Brain microvascular endothelial cell (primary cell): ENCODE measurements at regions not wholly inside any gene's neighbourhood (a gene's known extent, or its start where the extent isn't known, plus 50 kb on each side); places are given as distances from the start of the nearest gene placed in this dataset.

Source experiments
- DNase-seq: peaks from one replicate; pipeline ENCODE4 v3.0.0-alpha.2; 2020
- H3K27ac ChIP-seq: fragments of 250-450 bp; sonication (Bioruptor Pico); 2 replicates; pipeline ENCODE4 v1.5.1; 2020; ENCODE audit warnings: mild to moderate bottlenecking, moderate library complexity
- H3K27me3 ChIP-seq: fragments of 250-450 bp; sonication (Bioruptor Pico); replicated peaks from 2 replicates; pipeline ENCODE4 v1.5.1; 2020; ENCODE audit warnings: mild to moderate bottlenecking
- H3K36me3 ChIP-seq: fragments of 250-450 bp; sonication (Bioruptor Pico); replicated peaks from 2 replicates; pipeline ENCODE4 v1.5.1; 2020; ENCODE audit warnings: mild to moderate bottlenecking
- H3K4me3 ChIP-seq: 2 replicates; pipeline ENCODE4 v1.5.1; 2011; ENCODE audit warnings: low read depth, mild to moderate bottlenecking, control low read depth, low read length, moderate library complexity
- in situ Hi-C: cut with HindIII; loops from 2 replicates; pipeline ENCODE4 v1.10.0; 2017; ENCODE audit warnings: low sequenced_read_pairs, low pct_ligation_motif_present
- TF ChIP-seq, protein P1 (sequence below): IDR thresholded peaks from 2 replicates; pipeline ENCODE4 v1.5.1; 2011; ENCODE audit warnings: low read depth, mild to moderate bottlenecking, moderate library complexity, low read length, control low read depth, inconsistent platforms; ENCODE audit errors: missing control alignments

DNA sequence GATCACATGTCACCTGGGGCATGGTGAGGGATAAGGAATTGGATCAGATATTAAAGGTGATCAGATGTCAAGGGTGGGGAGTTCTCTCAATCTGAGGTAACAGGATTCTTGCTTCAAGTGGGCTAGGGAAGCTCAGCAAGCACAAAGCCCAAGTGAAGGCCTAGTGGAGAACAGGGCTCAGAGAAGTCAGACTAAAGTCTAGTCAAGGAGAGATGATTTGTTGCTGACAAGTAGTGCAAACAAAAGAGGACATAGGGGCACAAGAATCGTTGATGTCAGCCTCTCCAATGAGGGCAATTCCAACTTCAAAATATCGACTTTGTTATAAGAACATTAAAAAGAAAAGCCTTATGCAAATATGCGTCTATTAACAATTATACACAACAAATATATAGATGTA, 852.8 kb upstream of the CELF2 start:
- no peaks in the 10 kb centered on the region for H3K36me3 ChIP-seq
- H3K4me3 ChIP-seq = no peak overlapping the region
- TF ChIP-seq, protein P1, sequence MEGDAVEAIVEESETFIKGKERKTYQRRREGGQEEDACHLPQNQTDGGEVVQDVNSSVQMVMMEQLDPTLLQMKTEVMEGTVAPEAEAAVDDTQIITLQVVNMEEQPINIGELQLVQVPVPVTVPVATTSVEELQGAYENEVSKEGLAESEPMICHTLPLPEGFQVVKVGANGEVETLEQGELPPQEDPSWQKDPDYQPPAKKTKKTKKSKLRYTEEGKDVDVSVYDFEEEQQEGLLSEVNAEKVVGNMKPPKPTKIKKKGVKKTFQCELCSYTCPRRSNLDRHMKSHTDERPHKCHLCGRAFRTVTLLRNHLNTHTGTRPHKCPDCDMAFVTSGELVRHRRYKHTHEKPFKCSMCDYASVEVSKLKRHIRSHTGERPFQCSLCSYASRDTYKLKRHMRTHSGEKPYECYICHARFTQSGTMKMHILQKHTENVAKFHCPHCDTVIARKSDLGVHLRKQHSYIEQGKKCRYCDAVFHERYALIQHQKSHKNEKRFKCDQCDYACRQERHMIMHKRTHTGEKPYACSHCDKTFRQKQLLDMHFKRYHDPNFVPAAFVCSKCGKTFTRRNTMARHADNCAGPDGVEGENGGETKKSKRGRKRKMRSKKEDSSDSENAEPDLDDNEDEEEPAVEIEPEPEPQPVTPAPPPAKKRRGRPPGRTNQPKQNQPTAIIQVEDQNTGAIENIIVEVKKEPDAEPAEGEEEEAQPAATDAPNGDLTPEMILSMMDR = no peak
- in situ Hi-C loops = no loop called here
- no peak for DNase-seq
- H3K27me3 ChIP-seq = no peaks in the 10 kb centered on the region
- no peak overlapping the region for H3K27ac ChIP-seq

DNA sequence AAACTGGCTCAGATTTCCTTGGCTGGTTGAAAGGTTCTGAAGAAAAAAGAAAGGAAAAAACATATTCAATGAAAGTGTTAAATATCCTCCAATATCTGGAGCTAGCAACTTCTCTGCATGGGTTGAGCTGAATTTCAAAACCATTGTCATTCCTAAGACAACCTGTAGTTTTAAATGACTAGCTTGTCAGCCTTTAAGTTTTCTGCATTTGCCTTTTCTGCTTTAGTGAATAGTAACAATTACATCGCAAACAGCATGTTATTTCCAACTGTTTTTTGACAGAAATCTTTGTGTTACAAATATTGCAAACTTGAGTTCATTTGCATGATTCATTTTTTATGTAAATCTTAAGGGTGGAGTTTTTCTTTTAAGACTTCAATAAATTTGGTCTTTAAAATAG, 852.3 kb upstream of the CELF2 start:
- H3K36me3 ChIP-seq = no peaks in the 10 kb centered on the region
- in situ Hi-C loops = no loop called here

DNA sequence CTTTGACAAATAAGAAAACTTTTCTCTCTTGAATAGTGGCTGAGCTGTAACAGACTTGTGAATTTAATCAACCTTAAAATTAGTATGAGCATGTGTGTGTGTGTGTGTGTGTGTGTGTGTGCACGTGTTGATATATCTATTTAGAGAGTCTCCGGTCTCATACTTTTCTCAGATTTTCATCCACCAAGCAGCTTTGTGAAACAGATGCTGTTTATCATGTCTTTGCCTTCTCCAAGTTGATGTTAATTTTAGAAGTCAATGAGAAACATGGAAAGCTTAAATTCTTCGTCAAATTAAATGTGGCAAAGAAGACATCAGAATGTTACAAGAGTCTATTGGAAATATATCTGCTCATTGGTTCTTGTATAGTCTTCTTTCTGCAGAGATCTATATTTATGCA, 839.2 kb upstream of the CELF2 start:
- H3K27me3 ChIP-seq = no peaks in the 10 kb centered on the region
- no peak for DNase-seq
- in situ Hi-C loops = no loop called here
- no peak overlapping the region for H3K27ac ChIP-seq
- TF ChIP-seq, protein P1 = no peak
- H3K36me3 ChIP-seq = no peaks in the 10 kb centered on the region
- H3K4me3 ChIP-seq = no peak overlapping the region

More for the DNA sequence above, 852.3 kb upstream of the CELF2 start:
- DNase-seq = no peak
- Histone ChIP-seq H3K27ac (no peak overlapping the region), H3K4me3 (no peak overlapping the region), H3K27me3 (no peaks in the 10 kb centered on the region)
- TF ChIP-seq, protein P1 = no peak

DNA sequence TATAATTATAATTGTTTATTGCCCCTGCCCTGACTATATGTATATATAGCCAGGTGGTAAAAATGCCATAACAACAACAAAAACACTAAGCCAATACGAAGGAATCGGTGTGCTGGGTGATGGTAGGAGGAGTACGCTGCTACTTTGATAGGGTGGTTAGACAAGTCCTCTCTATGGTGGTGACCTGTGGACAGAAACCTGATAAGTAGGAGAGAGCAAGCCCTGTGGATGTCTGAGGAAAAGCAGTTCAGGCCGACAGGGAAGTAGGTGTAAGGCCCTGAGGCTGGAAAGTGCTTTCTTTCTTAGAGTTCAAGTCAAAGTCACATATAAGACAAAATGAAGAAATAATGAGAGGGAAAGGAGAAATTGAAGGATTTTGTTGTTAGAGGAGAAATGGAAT, 823.8 kb upstream of the CELF2 start:
- no peaks in the 10 kb centered on the region for H3K36me3 ChIP-seq
- no peak for DNase-seq
- no peak overlapping the region for H3K27ac ChIP-seq
- TF ChIP-seq, protein P1 = no peak
- in situ Hi-C loops = no loop called here
- no peaks in the 10 kb centered on the region for H3K27me3 ChIP-seq
- no peak overlapping the region for H3K4me3 ChIP-seq

DNA sequence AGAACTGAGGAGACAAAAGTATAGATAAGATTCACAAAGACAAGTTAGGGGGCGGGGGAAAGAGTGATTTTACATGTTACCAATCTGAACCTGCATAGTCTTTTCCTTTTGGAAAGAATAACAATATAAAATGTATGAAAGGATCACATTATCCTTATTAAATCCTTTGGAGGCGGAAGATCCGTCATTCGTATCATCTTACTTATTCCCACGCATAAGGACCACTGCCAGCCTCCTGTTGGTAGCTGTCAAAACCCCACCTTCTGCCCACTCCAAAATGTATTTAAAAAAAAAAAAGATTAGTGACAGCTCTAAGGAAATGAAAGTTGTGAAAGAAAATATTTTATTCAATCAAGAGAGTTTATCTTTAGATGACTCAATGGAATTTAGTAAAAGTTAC, 821.0 kb upstream of the CELF2 start:
- DNase-seq = no peak
- Histone ChIP-seq H3K27me3 (no peaks in the 10 kb centered on the region), H3K36me3 (no peaks in the 10 kb centered on the region), H3K27ac (no peak overlapping the region), H3K4me3 (no peak overlapping the region)
- TF ChIP-seq, protein P1 = no peak
- in situ Hi-C loops = no loop called here

DNA sequence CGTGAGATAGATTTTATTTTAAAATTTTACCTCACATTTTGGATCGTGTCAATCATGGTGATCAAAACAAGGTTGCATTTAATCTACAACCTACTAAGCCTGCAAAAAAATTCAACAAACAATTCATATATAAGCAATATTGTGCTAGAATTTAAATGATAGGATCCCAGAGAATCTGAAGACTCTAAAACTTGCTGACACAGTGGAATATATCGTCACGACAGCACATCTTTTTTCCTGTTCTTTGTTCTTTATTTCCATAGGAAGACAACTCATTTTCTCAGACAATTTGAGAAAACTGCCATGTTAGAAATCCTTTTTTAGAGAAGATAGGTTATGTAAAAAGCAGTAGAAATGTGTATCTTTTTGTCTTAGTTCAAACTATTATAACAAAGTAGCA, 820.2 kb upstream of the CELF2 start:
- Histone ChIP-seq H3K36me3 (no peaks in the 10 kb centered on the region), H3K4me3 (no peak overlapping the region), H3K27ac (no peak overlapping the region), H3K27me3 (no peaks in the 10 kb centered on the region)
- in situ Hi-C loops = no loop called here
- no peak for DNase-seq
- TF ChIP-seq, protein P1 = no peak
